ENCODE measurements at regions not wholly inside any gene's neighbourhood (a gene's known extent, or its start where the extent isn't known, plus 50 kb on each side); places are given as distances from the start of the nearest gene placed in this dataset.

GRCh38 chr6:33903579-33903978, 99.8 kb upstream of the MLN start:
- Histone ChIP-seq H3K4me2 (ENCODE audit: insufficient read depth, low read length) (no peak overlapping the region), H2AFZ (ENCODE audit: low read depth, low read length) (no peak overlapping the region), H3K27ac (ENCODE audit: low read length) (no peak overlapping the region), H3K4me1 (ENCODE audit: insufficient read depth, low read length) (no peaks in the 10 kb centered on the region), H3K9ac (ENCODE audit: low read depth, low read length) (no peak overlapping the region), H4K20me1 (ENCODE audit: insufficient read depth, low read length) (no peaks in the 10 kb centered on the region; the same call in 1 of the 2 replicates), H3K9me3 (ENCODE audit: insufficient read depth, low read length, severe bottlenecking) (no peaks in the 10 kb centered on the region), H3K36me3 (ENCODE audit: insufficient read depth, low read length) (no peaks in the 10 kb centered on the region), H3K4me3 (ENCODE audit: low read depth in 1 of 2, low read length in 2 of 2) (no peak overlapping the region), H3K27me3 (ENCODE audit: insufficient read depth, low read length, poor library complexity) (peaks cover 49% of the 10 kb centered on the region), H3K79me2 (ENCODE audit: insufficient read depth, low read length) (no peaks in the 10 kb centered on the region)
- TF ChIP-seq CTCF (IDR thresholded peaks at IDR 0.05; ENCODE audit: borderline replicate concordance, extremely low read depth, low read length, poor library complexity, severe bottlenecking) = no peak
- no peak for TF ChIP-seq EZH2 (IDR thresholded peaks at IDR 0.05; ENCODE audit: borderline replicate concordance, low read depth, low read length, severe bottlenecking)
- DNase-seq = no peak
- no peak for ATAC-seq (ENCODE audit: insufficient read depth, low read depth)

GRCh38 chr6:33902457-33902853, 98.7 kb upstream of the MLN start:
- Histone ChIP-seq H3K4me1 (ENCODE audit: insufficient read depth, low read length) (no peaks in the 10 kb centered on the region), H3K79me2 (ENCODE audit: insufficient read depth, low read length) (no peaks in the 10 kb centered on the region), H3K4me2 (ENCODE audit: insufficient read depth, low read length) (no peak overlapping the region), H2AFZ (ENCODE audit: low read depth, low read length) (no peak overlapping the region), H3K9me3 (ENCODE audit: insufficient read depth, low read length, severe bottlenecking) (no peaks in the 10 kb centered on the region), H3K4me3 (ENCODE audit: low read depth in 1 of 2, low read length in 2 of 2) (no peak overlapping the region), H3K9ac (ENCODE audit: low read depth, low read length) (no peak overlapping the region), H3K27ac (ENCODE audit: low read length) (no peak overlapping the region), H3K27me3 (ENCODE audit: insufficient read depth, low read length, poor library complexity) (peaks cover 56% of the 10 kb centered on the region), H3K36me3 (ENCODE audit: insufficient read depth, low read length) (no peaks in the 10 kb centered on the region), H4K20me1 (ENCODE audit: insufficient read depth, low read length) (no peaks in the 10 kb centered on the region; the same call in 1 of the 2 replicates)
- no peak for ATAC-seq (ENCODE audit: insufficient read depth, low read depth)
- TF ChIP-seq CTCF (IDR thresholded peaks at IDR 0.05; ENCODE audit: borderline replicate concordance, extremely low read depth, low read length, poor library complexity, severe bottlenecking) (no peak), EZH2 (IDR thresholded peaks at IDR 0.05; ENCODE audit: borderline replicate concordance, low read depth, low read length, severe bottlenecking) (no peak)
- no peak for DNase-seq

GRCh38 chr6:33901822-33902456, 98.1 kb upstream of the MLN start:
- Histone ChIP-seq H3K27ac (ENCODE audit: low read length) (no peak overlapping the region), H3K27me3 (ENCODE audit: insufficient read depth, low read length, poor library complexity) (peaks cover 52% of the 10 kb centered on the region), H3K4me2 (ENCODE audit: insufficient read depth, low read length) (no peak overlapping the region), H3K4me1 (ENCODE audit: insufficient read depth, low read length) (no peaks in the 10 kb centered on the region), H2AFZ (ENCODE audit: low read depth, low read length) (no peak overlapping the region), H3K9me3 (ENCODE audit: insufficient read depth, low read length, severe bottlenecking) (no peaks in the 10 kb centered on the region), H3K4me3 (ENCODE audit: low read depth in 1 of 2, low read length in 2 of 2) (no peak overlapping the region), H3K79me2 (ENCODE audit: insufficient read depth, low read length) (no peaks in the 10 kb centered on the region), H3K36me3 (ENCODE audit: insufficient read depth, low read length) (no peaks in the 10 kb centered on the region), H3K9ac (ENCODE audit: low read depth, low read length) (no peak overlapping the region), H4K20me1 (ENCODE audit: insufficient read depth, low read length) (no peaks in the 10 kb centered on the region; the same call in 1 of the 2 replicates)
- DNase-seq (no peak), ATAC-seq (ENCODE audit: insufficient read depth, low read depth) (no peak)
- TF ChIP-seq EZH2 (IDR thresholded peaks at IDR 0.05; ENCODE audit: borderline replicate concordance, low read depth, low read length, severe bottlenecking) = no peak
- no peak for TF ChIP-seq CTCF (IDR thresholded peaks at IDR 0.05; ENCODE audit: borderline replicate concordance, extremely low read depth, low read length, poor library complexity, severe bottlenecking)

All from DND-41 (cell line).